IMR-90 (cell line): ENCODE measurements at regions not wholly inside any gene's neighbourhood (a gene's known extent, or its start where the extent isn't known, plus 50 kb on each side); places are given as distances from the start of the nearest gene placed in this dataset.

ENCODE experiments used
- ATAC-seq: fragments of 200-7000 bp; cut with Tn5 transposase; 2 replicates; pipeline ENCODE4 v1.9.1; 2020; ENCODE audit warnings: low read depth, mild to moderate bottlenecking, moderate library complexity
- BruUV-seq: library from RNA; stranded (reverse); fragments of 400-500 nt; replicated peaks from 2 replicates; lab custom pipeline; 2021; lab: Mats Ljungman, UMichigan
- CTCF ChIA-PET: fragments of 300-600 bp; formaldehyde crosslinking; extraction: SDS; loops from one replicate; lab custom pipeline; 2021; ENCODE audit warnings: antibody characterized with exemption; lab: Yijun Ruan, JAX
- POLR2A ChIA-PET: fragments of 300-600 bp; sonication (Branson Sonifier 250); formaldehyde crosslinking; loops from one replicate; lab custom pipeline; 2022; ENCODE audit warnings: antibody characterized with exemption; ENCODE audit not compliant: unreplicated experiment; lab: Charles Lee
- DNase-seq: peaks from one replicate; pipeline ENCODE4 v3.0.0; 2013
- H2AFZ ChIP-seq: replicated peaks from 2 replicates; pipeline ENCODE3; 2013; ENCODE audit warnings: low read length, mild to moderate bottlenecking; ENCODE audit not compliant: poor library complexity
- H2AK5ac ChIP-seq: 2 replicates; pipeline ENCODE4 v1.6.1; 2013; ENCODE audit warnings: low read depth, low read length, inconsistent platforms
- H2AK9ac ChIP-seq: replicated peaks from 2 replicates; pipeline ENCODE3; 2013; ENCODE audit warnings: mild to moderate bottlenecking, low read depth, low read length, moderate library complexity; ENCODE audit not compliant: poor library complexity
- H2BK120ac ChIP-seq: 2 replicates; pipeline ENCODE4 v1.6.1; 2013; ENCODE audit warnings: low read depth, low read length, inconsistent platforms
- H2BK15ac ChIP-seq: 3 replicates; pipeline ENCODE4 v1.6.1; 2013; ENCODE audit warnings: low read depth, low read length, inconsistent platforms
- H2BK20ac ChIP-seq: 2 replicates; pipeline ENCODE4 v1.6.1; 2013; ENCODE audit warnings: low read depth, mild to moderate bottlenecking, inconsistent platforms, low read length, moderate library complexity
- H2BK5ac ChIP-seq: 2 replicates; pipeline ENCODE4 v1.6.1; 2013; ENCODE audit warnings: mild to moderate bottlenecking, low read depth, low read length, inconsistent platforms; ENCODE audit not compliant: poor library complexity, severe bottlenecking
- H3K14ac ChIP-seq: replicated peaks from 2 replicates; pipeline ENCODE4 v1.6.1; 2013; ENCODE audit warnings: low read depth, low read length, inconsistent platforms
- H3K18ac ChIP-seq: 2 replicates; pipeline ENCODE4 v1.6.1; 2013; ENCODE audit warnings: low read depth, low read length, control low read depth
- H3K23ac ChIP-seq: 2 replicates; pipeline ENCODE4 v1.6.1; 2013; ENCODE audit warnings: low read depth, low read length, inconsistent platforms
- H3K27ac ChIP-seq: 2 replicates; pipeline ENCODE4 v1.5.1; 2013; ENCODE audit warnings: mild to moderate bottlenecking, control low read depth, low read length; ENCODE audit not compliant: insufficient read depth
- H3K27me3 ChIP-seq: 2 replicates; pipeline ENCODE4 v1.6.1; 2013; ENCODE audit warnings: low read length; ENCODE audit not compliant: control insufficient read depth, insufficient read depth
- H3K36me3 ChIP-seq: 2 replicates; pipeline ENCODE4 v1.6.1; 2013; ENCODE audit warnings: low read length, mixed read lengths; ENCODE audit not compliant: control insufficient read depth, insufficient read depth
- H3K4ac ChIP-seq: 2 replicates; pipeline ENCODE4 v1.6.1; 2013; ENCODE audit warnings: low read depth, low read length, inconsistent platforms
- H3K4me1 ChIP-seq: 2 replicates; pipeline ENCODE4 v1.6.1; 2013; ENCODE audit warnings: low read length, mixed read lengths; ENCODE audit not compliant: control insufficient read depth, insufficient read depth
- H3K4me2 ChIP-seq: 2 replicates; pipeline ENCODE4 v1.6.1; 2013; ENCODE audit warnings: low read depth, mild to moderate bottlenecking, control low read depth, low read length, moderate library complexity
- H3K4me3 ChIP-seq: 2 replicates; pipeline ENCODE4 v1.5.1; 2013; ENCODE audit warnings: low read depth, mild to moderate bottlenecking, control low read depth, low read length, moderate library complexity; ENCODE audit not compliant: insufficient read depth
- H3K56ac ChIP-seq: 2 replicates; pipeline ENCODE4 v1.6.1; 2013; ENCODE audit warnings: low read length, inconsistent platforms; ENCODE audit not compliant: insufficient read depth; ENCODE audit errors: extremely low read depth
- H3K79me1 ChIP-seq, 2 experiments: 2 replicates each; pipeline ENCODE4 v1.6.1; 2013; ENCODE audit warnings: low read length in 2 of 2, inconsistent platforms in 1 of 2, low read depth in 1 of 2
- H3K9ac ChIP-seq: 2 replicates; pipeline ENCODE4 v1.6.1; 2013; ENCODE audit warnings: low read depth, low read length, control low read depth
- H3K9me1 ChIP-seq: 2 replicates; pipeline ENCODE4 v1.6.1; 2013; ENCODE audit warnings: low read length, inconsistent platforms; ENCODE audit not compliant: insufficient read depth
- H3K9me3 ChIP-seq: 2 replicates; pipeline ENCODE4 v1.6.1; 2013; ENCODE audit warnings: low read length; ENCODE audit not compliant: control insufficient read depth, insufficient read depth
- H4K20me1 ChIP-seq: 2 replicates; pipeline ENCODE4 v1.6.1; 2013; ENCODE audit warnings: low read length, inconsistent platforms; ENCODE audit not compliant: insufficient read depth
- H4K5ac ChIP-seq: 2 replicates; pipeline ENCODE4 v1.6.1; 2013; ENCODE audit warnings: mild to moderate bottlenecking, low read depth, low read length, control low read depth
- H4K8ac ChIP-seq, 2 experiments: 2 replicates each; pipeline ENCODE4 v1.6.1; 2013; ENCODE audit warnings: low read depth in 2 of 2, low read length in 2 of 2, control low read depth in 1 of 2, inconsistent platforms in 1 of 2
- H4K91ac ChIP-seq: 2 replicates; pipeline ENCODE4 v1.6.1; 2013; ENCODE audit warnings: low read depth, low read length, inconsistent platforms; ENCODE audit not compliant: insufficient read depth
- BHLHE40 ChIP-seq: fragments of 150-350 bp; IDR thresholded peaks from 2 replicates; pipeline ENCODE4 v1.6.1; 2016; ENCODE audit warnings: mild to moderate bottlenecking, low read depth, low read length
- CEBPB ChIP-seq: IDR thresholded peaks from 2 replicates; pipeline ENCODE4 v1.6.1; 2012; ENCODE audit warnings: low read depth, low read length, improper control_type of control experiment
- FOS ChIP-seq: fragments of 150-350 bp; IDR thresholded peaks from 2 replicates; pipeline ENCODE4 v1.6.1; 2016; ENCODE audit warnings: low read depth, low read length
- MAZ ChIP-seq: IDR thresholded peaks from 2 replicates; pipeline ENCODE4 v1.6.1; 2012; ENCODE audit warnings: low read depth, mild to moderate bottlenecking, low read length, improper control_type of control experiment, moderate library complexity, borderline replicate concordance
- MXI1 ChIP-seq: IDR thresholded peaks from 2 replicates; pipeline ENCODE4 v1.6.1; 2012; ENCODE audit warnings: low read depth, mild to moderate bottlenecking, low read length, moderate library complexity, borderline replicate concordance
- POLR2A ChIP-seq: IDR thresholded peaks from 2 replicates; pipeline ENCODE4 v1.6.1; 2012; ENCODE audit warnings: mild to moderate bottlenecking, low read depth, low read length
- RCOR1 ChIP-seq: IDR thresholded peaks from 2 replicates; pipeline ENCODE4 v1.6.1; 2012; ENCODE audit warnings: mild to moderate bottlenecking, low read length, improper control_type of control experiment; ENCODE audit not compliant: insufficient replicate concordance
- RFX5 ChIP-seq: IDR thresholded peaks from 2 replicates; pipeline ENCODE4 v1.8.0; 2012; ENCODE audit warnings: low read depth, mild to moderate bottlenecking, low read length, moderate library complexity
- SMC3 ChIP-seq: fragments of 150-350 bp; IDR thresholded peaks from 2 replicates; pipeline ENCODE4 v1.6.1; 2016; ENCODE audit warnings: low read depth, mild to moderate bottlenecking, antibody characterized with exemption, low read length, moderate library complexity
- WGBS, 2 experiments: methylation state at CpG; one replicate each; pipeline versions ENCODE4 v1.1.5 to v1.1.7; 2013; ENCODE audit warnings: missing lambda C conversion rate in 2 of 2; ENCODE audit not compliant: insufficient read length in 1 of 2; ENCODE audit errors: extremely low coverage in 2 of 2; 5-methylcytosine and 5-hydroxymethylcytosine counted together
- dilution Hi-C: fragments of 300-500 bp; cut with HindIII; formaldehyde crosslinking; loops from one replicate; pipeline ENCODE4 v1.14.3; 2018; ENCODE audit warnings: low sequenced_read_pairs; ENCODE audit not compliant: unreplicated experiment
- in situ Hi-C: fragments of 300-500 bp; cut with MboI; formaldehyde crosslinking; loops from 3 replicates; pipeline ENCODE4 v1.14.3; 2019; ENCODE audit warnings: low sequenced_read_pairs, inconsistent platforms, mixed read lengths
- intact Hi-C: fragments of 100-400 bp; cut with micrococcal nuclease; formaldehyde crosslinking; loops from 2 replicates; pipeline ENCODE4 v1.10.0; 2022
- TF ChIP-seq, protein P1 (sequence below): fragments of 150-350 bp; IDR thresholded peaks from 2 replicates; pipeline ENCODE4 v1.6.1; 2017; ENCODE audit warnings: mild to moderate bottlenecking, antibody characterized with exemption, low read length, low read depth
- TF ChIP-seq, protein P2 (sequence below): fragments of 150-350 bp; IDR thresholded peaks from 2 replicates; pipeline ENCODE4 v1.6.1; 2016; ENCODE audit warnings: low read depth, mild to moderate bottlenecking, low read length, moderate library complexity, borderline replicate concordance

DNA sequence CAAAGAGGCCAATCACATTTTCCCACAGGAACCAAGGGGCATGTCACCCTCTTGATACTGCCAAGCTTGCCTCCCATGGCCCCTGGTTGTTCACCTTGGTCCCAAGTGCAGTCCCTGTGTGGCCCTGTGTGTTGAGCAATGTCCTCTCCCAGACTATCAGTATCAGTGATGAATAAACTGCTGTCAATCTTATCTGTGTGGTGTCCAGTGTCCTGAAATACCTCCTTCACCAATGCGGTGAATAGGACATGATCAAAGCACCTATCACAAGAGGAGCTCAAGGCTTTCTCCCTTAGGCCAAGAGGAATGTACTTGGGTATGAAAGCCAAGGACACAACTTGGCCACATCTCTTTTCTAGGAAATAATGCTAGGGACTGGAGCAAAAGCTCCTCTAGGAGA lies 68.2 kb downstream of the MAIP1 start:
- Histone ChIP-seq H2AK9ac (no peak overlapping the region), H2BK120ac (no peak overlapping the region), H3K79me1 (no peaks in the 10 kb centered on the region), H4K8ac (no peak overlapping the region), H4K20me1 (no peaks in the 10 kb centered on the region), H3K14ac (no peak overlapping the region), H2AFZ (no peak overlapping the region), H2BK5ac (no peak overlapping the region), H3K18ac (no peak overlapping the region), H3K36me3 (no peaks in the 10 kb centered on the region), H3K23ac (no peak overlapping the region), H3K9me1 (no peaks in the 10 kb centered on the region), H2BK20ac (no peak overlapping the region), H3K56ac (no peak overlapping the region), H4K5ac (no peak overlapping the region), H3K27me3 (no peaks in the 10 kb centered on the region), H4K91ac (no peak overlapping the region), H3K4ac (no peak overlapping the region), H3K9ac (no peak overlapping the region), H3K4me1 (peaks cover 4% of the 10 kb centered on the region), H3K27ac (no peak overlapping the region), H2BK15ac (no peak overlapping the region), H2AK5ac (no peak overlapping the region), H3K9me3 (peaks cover 2% of the 10 kb centered on the region; the same call in 1 of the 2 replicates), H3K4me2 (no peak overlapping the region), H3K4me3 (no peak overlapping the region)
- CTCF ChIA-PET, result no interaction called here
- no CpG with 5 or more reads among the region's 1 CpG for WGBS, 2 experiments
- in situ Hi-C loops (no loop called here), intact Hi-C loops (no loop called here), dilution Hi-C loops (no loop called here)
- no peak for ATAC-seq
- BruUV-seq, result no TSS peak
- no peak for DNase-seq
- POLR2A ChIA-PET, result no interaction called here
- TF ChIP-seq, protein P1, sequence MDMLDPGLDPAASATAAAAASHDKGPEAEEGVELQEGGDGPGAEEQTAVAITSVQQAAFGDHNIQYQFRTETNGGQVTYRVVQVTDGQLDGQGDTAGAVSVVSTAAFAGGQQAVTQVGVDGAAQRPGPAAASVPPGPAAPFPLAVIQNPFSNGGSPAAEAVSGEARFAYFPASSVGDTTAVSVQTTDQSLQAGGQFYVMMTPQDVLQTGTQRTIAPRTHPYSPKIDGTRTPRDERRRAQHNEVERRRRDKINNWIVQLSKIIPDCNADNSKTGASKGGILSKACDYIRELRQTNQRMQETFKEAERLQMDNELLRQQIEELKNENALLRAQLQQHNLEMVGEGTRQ, result no peak
- TF ChIP-seq SMC3 (no peak), POLR2A (no peak), RCOR1 (no peak), BHLHE40 (no peak), CEBPB (no peak), MXI1 (no peak), FOS (no peak), RFX5 (no peak), MAZ (no peak)
- TF ChIP-seq, protein P2, sequence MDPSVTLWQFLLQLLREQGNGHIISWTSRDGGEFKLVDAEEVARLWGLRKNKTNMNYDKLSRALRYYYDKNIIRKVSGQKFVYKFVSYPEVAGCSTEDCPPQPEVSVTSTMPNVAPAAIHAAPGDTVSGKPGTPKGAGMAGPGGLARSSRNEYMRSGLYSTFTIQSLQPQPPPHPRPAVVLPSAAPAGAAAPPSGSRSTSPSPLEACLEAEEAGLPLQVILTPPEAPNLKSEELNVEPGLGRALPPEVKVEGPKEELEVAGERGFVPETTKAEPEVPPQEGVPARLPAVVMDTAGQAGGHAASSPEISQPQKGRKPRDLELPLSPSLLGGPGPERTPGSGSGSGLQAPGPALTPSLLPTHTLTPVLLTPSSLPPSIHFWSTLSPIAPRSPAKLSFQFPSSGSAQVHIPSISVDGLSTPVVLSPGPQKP, result no peak
